ENCODE measurements at regions not wholly inside any gene's neighbourhood (a gene's known extent, or its start where the extent isn't known, plus 50 kb on each side); places are given as distances from the start of the nearest gene placed in this dataset.
"Not testable (repeated sequence)": the region's sequence is repeated elsewhere in the genome, so short reads cannot be mapped to it uniquely, and the experiment has no call there.

DNA sequence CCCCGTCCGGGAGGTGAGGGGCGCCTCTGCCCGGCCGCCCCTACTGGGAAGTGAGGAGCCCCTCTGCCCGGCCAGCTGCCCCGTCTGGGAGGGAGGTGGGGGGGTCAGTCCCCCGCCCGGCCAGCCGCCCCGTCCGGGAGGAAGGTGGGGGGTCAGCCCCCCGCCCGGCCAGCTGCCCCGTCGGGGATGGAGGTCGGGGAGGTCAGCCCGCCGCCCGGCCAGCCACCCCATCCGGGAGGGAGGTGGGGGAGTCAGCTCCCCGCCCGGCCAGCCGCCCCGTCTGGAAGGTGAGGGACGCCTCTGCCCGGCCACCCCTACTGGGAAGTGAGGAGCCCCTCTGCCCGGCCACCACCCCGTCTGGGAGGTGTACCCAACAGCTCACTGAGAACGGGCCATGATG is 175.3 kb upstream of the CRIM1 start:
- TF ChIP-seq CTCF (IDR thresholded peaks at IDR 0.05; ENCODE audit: poor library complexity, severe bottlenecking); TAF1 (IDR thresholded peaks at IDR 0.05; ENCODE audit: low read depth); REST (IDR thresholded peaks at IDR 0.05; ENCODE audit: borderline replicate concordance); RAD21 (conservative IDR thresholded peaks at IDR 0.05): not testable (repeated sequence)
